PC-3 (cell line): ENCODE measurements at regions not wholly inside any gene's neighbourhood (a gene's known extent, or its start where the extent isn't known, plus 50 kb on each side); places are given as distances from the start of the nearest gene placed in this dataset.
"Not testable (repeated sequence)": the region's sequence is repeated elsewhere in the genome, so short reads cannot be mapped to it uniquely, and the experiment has no call there.

Source experiments
- EZH2 ChIP-seq: fragments of 300-600 bp; sonication (generic); IDR thresholded peaks from one replicate; pipeline ENCODE4 v1.6.1; 2017; ENCODE audit warnings: antibody characterized with exemption, mild to moderate bottlenecking, low read length; ENCODE audit not compliant: unreplicated experiment
- EZH2phosphoT487 ChIP-seq: fragments of 300-600 bp; sonication (generic); IDR thresholded peaks from 2 replicates; pipeline ENCODE4 v1.6.1; 2018; ENCODE audit warnings: mild to moderate bottlenecking, antibody characterized with exemption, low read length, borderline replicate concordance
- TF ChIP-seq, protein P1 (sequence below): fragments of 300-600 bp; sonication (generic); conservative IDR thresholded peaks from 2 replicates; pipeline ENCODE4 v1.5.1; 2017; ENCODE audit warnings: antibody characterized with exemption, low read depth, mild to moderate bottlenecking, low read length

DNA sequence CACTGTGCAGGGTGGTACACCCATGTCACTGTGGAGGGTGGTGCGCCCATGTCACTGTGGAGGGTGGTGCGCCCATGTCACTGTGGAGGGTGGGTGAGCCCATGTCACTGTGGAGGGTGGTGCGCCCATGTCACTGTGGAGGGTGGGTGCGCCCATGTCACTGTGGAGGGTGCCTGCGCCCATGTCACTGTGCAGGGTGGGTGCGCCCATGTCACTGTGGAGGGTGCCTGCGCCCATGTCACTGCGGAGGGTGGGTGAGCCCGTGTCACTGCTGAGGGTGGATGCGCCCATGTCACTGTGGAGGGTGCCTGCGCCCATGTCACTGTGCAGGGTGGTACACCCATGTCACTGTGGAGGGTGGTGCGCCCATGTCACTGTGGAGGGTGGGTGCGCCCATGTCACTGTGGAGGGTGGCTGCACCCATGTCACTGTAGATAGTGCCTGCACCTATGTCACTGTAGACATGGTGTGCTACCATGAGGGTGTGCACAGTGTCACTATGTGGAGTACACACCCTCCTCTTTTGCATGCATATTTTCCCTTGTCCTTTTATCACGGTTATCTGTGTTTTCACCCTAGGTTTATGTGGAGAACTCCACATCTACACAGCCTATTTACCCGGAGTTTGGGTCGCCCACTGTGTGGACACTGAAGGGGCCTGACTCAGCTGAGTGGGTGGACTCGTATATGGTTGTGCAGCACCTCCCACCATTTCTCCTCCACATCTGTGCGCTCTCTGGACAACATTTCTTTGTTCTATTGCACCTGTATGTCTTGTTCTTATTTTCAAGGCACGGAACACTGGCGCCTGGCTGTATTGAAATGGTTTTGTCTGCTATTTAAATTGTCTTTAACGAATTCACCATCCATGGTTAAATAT is 222.4 kb downstream of the ERMARD start:
- TF ChIP-seq, protein P1, sequence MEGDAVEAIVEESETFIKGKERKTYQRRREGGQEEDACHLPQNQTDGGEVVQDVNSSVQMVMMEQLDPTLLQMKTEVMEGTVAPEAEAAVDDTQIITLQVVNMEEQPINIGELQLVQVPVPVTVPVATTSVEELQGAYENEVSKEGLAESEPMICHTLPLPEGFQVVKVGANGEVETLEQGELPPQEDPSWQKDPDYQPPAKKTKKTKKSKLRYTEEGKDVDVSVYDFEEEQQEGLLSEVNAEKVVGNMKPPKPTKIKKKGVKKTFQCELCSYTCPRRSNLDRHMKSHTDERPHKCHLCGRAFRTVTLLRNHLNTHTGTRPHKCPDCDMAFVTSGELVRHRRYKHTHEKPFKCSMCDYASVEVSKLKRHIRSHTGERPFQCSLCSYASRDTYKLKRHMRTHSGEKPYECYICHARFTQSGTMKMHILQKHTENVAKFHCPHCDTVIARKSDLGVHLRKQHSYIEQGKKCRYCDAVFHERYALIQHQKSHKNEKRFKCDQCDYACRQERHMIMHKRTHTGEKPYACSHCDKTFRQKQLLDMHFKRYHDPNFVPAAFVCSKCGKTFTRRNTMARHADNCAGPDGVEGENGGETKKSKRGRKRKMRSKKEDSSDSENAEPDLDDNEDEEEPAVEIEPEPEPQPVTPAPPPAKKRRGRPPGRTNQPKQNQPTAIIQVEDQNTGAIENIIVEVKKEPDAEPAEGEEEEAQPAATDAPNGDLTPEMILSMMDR = not testable (repeated sequence)
- TF ChIP-seq EZH2, EZH2phosphoT487: not testable (repeated sequence)
